GM18868 (cell line): ENCODE measurements at regions not wholly inside any gene's neighbourhood (a gene's known extent, or its start where the extent isn't known, plus 50 kb on each side); places are given as distances from the start of the nearest gene placed in this dataset.

Experiments used
- ATAC-seq: cut with Tn5 transposase; IDR thresholded peaks from one replicate; pipeline ENCODE4 v1.9.1; 2021; ENCODE audit warnings: mild to moderate bottlenecking, moderate library complexity; ENCODE audit not compliant: unreplicated experiment

GRCh38 chr7:12779947-12780346 is 92.5 kb downstream of the ARL4A start:
- no peak for ATAC-seq

- ATAC-seq, result no peak
Observed at GRCh38 chr7:12783421-12784095, 96.1 kb downstream of the ARL4A start.

- ATAC-seq, result no peak
Observed at GRCh38 chr7:12785473-12785872, 98.0 kb downstream of the ARL4A start.

GRCh38 chr7:12786494-12786893 is 99.1 kb downstream of the ARL4A start:
- ATAC-seq, result no peak

- no peak for ATAC-seq
Observed at GRCh38 chr7:12788171-12788570, 100.7 kb downstream of the ARL4A start.

GRCh38 chr7:12788591-12788990 is 101.2 kb downstream of the ARL4A start:
- no peak for ATAC-seq

- no peak for ATAC-seq
Observed at GRCh38 chr7:12794722-12795302, 107.4 kb downstream of the ARL4A start.

GRCh38 chr7:12796397-12797127 is 109.1 kb downstream of the ARL4A start:
- no peak for ATAC-seq

GRCh38 chr7:12800486-12800885 is 113.1 kb downstream of the ARL4A start:
- ATAC-seq, result no peak

- no peak for ATAC-seq
Observed at GRCh38 chr7:12801107-12801506, 113.7 kb downstream of the ARL4A start.

- no peak for ATAC-seq
Observed at GRCh38 chr7:12802070-12802469, 114.6 kb downstream of the ARL4A start.

- no peak for ATAC-seq
Observed at GRCh38 chr7:12803542-12803941, 116.1 kb downstream of the ARL4A start.

GRCh38 chr7:12805518-12805928 is 118.1 kb downstream of the ARL4A start:
- no peak for ATAC-seq

- no peak for ATAC-seq
Observed at GRCh38 chr7:12805957-12806356, 118.5 kb downstream of the ARL4A start.

GRCh38 chr7:12809476-12809875 is 122.0 kb downstream of the ARL4A start:
- no peak for ATAC-seq

GRCh38 chr7:12812111-12812510 is 124.7 kb downstream of the ARL4A start:
- no peak for ATAC-seq

- ATAC-seq, result no peak
Observed at GRCh38 chr7:12814107-12814506, 126.7 kb downstream of the ARL4A start.

GRCh38 chr7:12814828-12815227 is 127.4 kb downstream of the ARL4A start:
- no peak for ATAC-seq

GRCh38 chr7:12815426-12815825 is 128.0 kb downstream of the ARL4A start:
- ATAC-seq, result no peak

GRCh38 chr7:12815871-12816270 is 128.4 kb downstream of the ARL4A start:
- ATAC-seq, result no peak

GRCh38 chr7:12820777-12821176 is 133.3 kb downstream of the ARL4A start:
- ATAC-seq, result no peak

- ATAC-seq, result no peak
Observed at GRCh38 chr7:12821746-12822145, 134.3 kb downstream of the ARL4A start.
